Esophagus squamous epithelium (tissue), 4 donors: ENCODE measurements at regions not wholly inside any gene's neighbourhood (a gene's known extent, or its start where the extent isn't known, plus 50 kb on each side); places are given as distances from the start of the nearest gene placed in this dataset.

Source experiments
- POLR2A ChIP-seq, 4 donors: fragments of 450-650 bp; IDR thresholded peaks; one replicate each; pipeline ENCODE4 v1.6.1; 2017; ENCODE audit warnings: antibody characterized with exemption in 4 of 4, mild to moderate bottlenecking in 4 of 4, moderate library complexity in 3 of 4
- TF ChIP-seq, protein P1 (sequence below), 6 experiments: fragments of 450-650 bp in 4 of 6; fragments of 200-600 bp in 2 of 6; sonication (generic) in 2 of 6; IDR thresholded peaks; one replicate each; pipeline ENCODE4 v1.5.1; 2016 to 2019; ENCODE audit warnings: antibody characterized with exemption in 6 of 6, mild to moderate bottlenecking in 4 of 6, moderate library complexity in 4 of 6

DNA sequence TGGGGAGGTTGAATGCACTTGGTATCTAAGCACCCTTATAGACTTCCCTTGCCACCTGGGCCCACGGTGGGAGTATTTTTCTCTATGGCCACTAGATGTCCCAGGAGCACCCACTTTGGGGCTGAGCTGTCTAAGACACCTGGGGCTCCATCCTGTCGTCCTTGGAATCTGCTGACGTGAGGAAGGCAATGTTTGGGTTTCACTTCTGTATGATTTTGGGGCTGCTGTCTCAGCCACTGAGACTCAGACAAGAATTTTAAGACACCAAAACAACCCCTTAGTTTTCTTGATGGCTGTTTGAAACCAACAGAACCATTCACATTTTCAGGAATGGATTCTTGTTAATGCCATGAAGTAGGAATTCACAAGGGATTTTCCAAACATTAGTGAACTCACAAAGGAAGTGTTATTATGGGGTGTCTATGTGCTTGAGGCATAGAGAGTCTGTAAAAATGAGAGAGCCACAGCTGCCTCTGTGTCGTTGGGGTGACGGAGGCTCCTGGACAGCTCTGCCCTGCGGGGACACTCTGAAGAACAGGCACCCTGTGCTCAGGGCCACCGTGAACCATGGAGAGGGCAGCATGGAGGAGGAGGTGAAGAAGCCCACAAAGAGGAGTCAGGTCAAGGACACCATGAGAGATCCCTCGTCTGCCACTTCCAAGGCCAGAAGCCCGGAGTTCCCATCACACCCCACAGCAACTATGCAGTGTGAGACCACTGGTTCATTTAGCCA, 106.8 kb upstream of the SPATA13 start:
- TF ChIP-seq, protein P1, sequence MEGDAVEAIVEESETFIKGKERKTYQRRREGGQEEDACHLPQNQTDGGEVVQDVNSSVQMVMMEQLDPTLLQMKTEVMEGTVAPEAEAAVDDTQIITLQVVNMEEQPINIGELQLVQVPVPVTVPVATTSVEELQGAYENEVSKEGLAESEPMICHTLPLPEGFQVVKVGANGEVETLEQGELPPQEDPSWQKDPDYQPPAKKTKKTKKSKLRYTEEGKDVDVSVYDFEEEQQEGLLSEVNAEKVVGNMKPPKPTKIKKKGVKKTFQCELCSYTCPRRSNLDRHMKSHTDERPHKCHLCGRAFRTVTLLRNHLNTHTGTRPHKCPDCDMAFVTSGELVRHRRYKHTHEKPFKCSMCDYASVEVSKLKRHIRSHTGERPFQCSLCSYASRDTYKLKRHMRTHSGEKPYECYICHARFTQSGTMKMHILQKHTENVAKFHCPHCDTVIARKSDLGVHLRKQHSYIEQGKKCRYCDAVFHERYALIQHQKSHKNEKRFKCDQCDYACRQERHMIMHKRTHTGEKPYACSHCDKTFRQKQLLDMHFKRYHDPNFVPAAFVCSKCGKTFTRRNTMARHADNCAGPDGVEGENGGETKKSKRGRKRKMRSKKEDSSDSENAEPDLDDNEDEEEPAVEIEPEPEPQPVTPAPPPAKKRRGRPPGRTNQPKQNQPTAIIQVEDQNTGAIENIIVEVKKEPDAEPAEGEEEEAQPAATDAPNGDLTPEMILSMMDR (IDR thresholded peaks at IDR 0.05) = peak; percentile 27 to 79 (median 67)
- TF ChIP-seq POLR2A (IDR thresholded peaks at IDR 0.05) = no peak
